NCI-H2029 treated with DMSO at 0.1 percent for 48 hours (cell line): ENCODE measurements at regions not wholly inside any gene's neighbourhood (a gene's known extent, or its start where the extent isn't known, plus 50 kb on each side); places are given as distances from the start of the nearest gene placed in this dataset.
"Not testable (repeated sequence)": the region's sequence is repeated elsewhere in the genome, so short reads cannot be mapped to it uniquely, and the experiment has no call there.

ENCODE experiments used
- DNase-seq: peaks from one replicate; lab custom pipeline; 2025; lab: John Stamatoyannopoulos, UW

DNA sequence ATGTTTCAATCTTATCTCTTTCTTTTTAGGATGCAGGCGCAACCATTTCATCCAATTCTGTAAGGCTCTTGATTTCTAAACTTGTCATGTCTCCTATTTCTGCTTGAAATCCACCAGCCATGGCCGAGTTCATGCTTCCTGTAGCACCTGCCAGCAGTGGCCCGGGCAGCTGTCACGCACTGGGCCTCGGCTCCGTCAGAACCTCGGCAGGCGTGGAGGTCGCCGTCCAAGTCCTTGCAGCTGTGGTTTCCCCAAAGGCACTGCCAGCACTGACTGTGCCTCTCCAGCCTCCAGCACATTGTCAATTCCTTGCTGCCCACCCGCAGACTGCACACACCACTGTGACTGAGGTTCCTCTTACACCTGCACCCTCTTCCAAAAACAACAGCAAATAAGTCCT is 188.7 kb upstream of the SALL3 start:
- no peak for DNase-seq

- DNase-seq, result no peak
Measured at GRCh38 chr18:78792094-78792493, 187.5 kb upstream of the SALL3 start.

DNA sequence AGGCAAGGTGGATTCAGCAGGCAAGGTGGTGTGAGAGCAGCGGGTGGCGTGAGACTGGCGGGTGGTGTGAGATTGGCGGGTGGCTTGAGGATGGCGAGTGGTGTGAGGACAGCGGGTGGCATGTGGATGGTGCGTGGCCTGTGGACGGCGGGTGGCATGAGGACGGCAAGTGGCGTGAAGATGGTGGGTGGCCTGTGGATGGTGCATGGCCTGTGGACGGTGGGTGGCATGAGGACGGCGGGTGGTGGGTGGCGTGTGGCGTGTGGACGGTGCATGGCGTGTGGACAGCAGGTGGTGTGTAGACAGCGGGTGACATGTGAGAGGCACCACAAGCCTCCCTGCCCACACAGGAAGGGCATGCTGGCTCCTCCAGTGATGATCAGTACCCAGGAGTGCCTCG is 186.9 kb upstream of the SALL3 start:
- no peak for DNase-seq

DNA sequence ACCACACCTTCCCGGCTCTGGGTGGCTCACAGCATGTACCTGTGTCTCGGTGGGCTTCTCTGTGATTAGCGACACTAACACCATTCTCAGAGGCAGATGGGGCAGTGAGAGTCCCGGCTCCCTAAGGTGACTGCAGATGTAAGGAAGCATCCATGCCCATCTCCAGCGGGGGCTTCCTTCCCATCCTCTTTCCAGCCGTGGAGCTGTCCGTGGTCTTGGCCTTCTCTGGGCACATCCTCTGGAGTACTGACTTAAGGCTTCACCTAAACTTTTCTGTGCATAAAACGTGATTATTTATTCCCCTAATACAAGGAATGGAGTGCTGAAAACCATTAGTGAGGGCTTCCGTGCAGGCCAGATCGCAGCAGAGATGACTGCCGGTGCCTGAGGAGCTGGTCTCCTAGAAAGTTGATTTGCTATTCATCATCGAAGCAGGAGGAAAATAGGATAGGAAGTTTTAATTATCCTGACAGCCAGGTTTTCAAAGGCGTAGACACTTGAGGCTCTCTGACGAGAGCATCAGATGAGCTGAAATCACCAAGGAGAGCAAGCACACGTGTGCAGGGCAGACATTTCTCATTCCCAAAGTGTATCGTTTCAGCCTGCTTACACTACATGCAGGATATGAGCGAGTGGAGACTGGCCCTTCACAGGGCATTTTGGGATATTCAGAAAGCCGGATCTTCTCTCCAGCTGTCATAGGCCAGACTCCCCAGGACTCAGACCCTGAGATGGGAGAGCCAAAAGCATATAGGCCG is 186.1 kb upstream of the SALL3 start:
- no peak for DNase-seq

DNA sequence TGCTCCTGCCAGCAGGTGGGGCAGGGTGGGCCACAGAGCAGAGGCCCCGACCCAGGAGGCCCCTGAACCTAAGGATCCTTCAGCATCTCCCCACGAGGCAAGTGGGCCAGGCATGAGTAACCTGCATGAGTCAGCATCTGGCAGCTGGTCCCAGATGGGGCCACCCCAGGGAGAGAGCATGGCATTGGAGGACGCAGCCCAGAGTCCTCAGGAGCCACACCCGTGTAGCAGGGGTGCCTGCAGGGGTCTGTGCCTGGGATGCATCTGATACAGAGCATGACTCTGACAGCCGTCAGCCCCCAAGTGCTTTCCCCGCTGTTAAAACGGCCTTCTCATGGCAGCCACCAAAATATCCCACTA is 185.6 kb upstream of the SALL3 start:
- no peak for DNase-seq

DNA sequence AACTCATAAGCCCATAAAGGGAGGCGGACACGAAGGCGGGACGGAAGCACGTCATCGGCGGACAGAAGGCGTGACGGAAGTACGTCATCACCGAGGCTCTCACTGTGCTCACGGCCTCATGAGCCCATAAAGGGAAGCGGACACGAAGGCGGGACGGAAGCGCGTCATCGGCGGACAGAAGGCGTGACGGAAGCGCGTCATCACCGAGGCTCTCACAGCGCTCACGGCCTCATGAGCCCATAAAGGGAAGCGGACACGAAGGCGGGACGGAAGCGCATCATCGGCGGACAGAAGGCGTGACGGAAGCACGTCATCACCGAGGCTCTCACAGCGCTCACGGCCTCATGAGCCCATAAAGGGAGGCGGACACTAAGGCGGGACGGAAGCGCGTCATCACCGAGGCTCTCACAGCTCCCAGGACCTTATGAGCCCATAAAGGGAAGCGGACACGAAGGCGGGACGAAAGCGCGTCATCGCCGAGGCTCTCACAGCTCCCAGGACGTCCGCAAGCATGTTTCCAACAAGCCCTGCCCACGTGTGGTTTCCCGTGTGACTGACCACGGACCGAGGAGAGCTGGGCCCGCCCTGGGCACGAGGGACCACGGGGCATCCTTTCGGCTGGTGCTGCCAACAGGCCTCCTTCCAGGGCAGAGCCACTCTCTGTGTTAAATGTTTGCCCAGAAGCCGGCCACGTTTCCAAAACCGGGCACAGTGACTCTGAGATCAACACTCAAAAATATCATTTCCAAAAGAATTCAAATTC is 182.7 kb upstream of the SALL3 start:
- DNase-seq, result no peak

DNA sequence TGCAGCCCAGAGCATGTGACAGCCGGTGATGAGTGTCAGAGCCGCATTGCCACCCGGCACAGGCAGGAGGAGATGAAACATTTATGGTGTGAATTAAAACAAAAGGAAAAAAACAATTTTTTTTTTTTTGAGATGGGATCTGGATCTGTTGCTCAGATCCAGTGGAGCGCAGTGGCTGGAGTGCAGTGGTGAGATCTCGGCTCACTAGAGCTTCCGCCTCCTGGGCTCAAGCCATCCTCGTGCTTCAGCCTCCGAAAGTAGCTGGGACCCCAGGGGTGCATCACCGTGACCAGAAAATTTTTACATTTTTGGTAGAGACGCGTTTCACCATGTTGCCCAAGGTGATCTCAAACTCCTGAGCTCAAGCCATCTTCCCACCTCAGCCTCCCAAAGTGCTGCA is 182.1 kb upstream of the SALL3 start:
- no peak for DNase-seq

- no peak for DNase-seq
Measured at GRCh38 chr18:78798402-78799175, 181.0 kb upstream of the SALL3 start.

GRCh38 chr18:78799382-78800089 is 180.1 kb upstream of the SALL3 start:
- DNase-seq, result no peak

GRCh38 chr18:78800102-78800851 is 179.3 kb upstream of the SALL3 start:
- DNase-seq, result not testable (repeated sequence)

- no peak for DNase-seq
Measured at GRCh38 chr18:78801011-78801410, 178.6 kb upstream of the SALL3 start.

DNA sequence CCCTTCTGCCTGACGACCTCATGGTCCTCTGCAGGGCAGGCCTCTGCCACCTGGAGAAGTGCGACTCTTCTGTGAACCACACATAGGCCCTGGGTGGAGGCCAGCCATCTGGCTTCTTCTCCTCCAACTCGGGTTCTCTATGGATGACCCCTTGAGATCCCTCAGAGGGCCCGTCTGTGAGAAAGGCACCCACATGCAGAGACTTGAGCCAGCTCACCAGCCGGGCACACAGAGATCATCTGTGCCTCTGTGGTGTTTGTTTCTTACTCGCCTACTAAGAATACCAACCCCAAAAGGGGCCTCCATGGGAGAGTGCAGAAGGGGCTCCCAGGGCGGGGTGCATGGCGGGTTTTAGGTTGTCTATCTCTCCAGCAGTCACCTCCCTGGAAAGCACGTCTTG is 176.5 kb upstream of the SALL3 start:
- no peak for DNase-seq

- no peak for DNase-seq
Measured at GRCh38 chr18:78804206-78805030, 175.2 kb upstream of the SALL3 start.

DNA sequence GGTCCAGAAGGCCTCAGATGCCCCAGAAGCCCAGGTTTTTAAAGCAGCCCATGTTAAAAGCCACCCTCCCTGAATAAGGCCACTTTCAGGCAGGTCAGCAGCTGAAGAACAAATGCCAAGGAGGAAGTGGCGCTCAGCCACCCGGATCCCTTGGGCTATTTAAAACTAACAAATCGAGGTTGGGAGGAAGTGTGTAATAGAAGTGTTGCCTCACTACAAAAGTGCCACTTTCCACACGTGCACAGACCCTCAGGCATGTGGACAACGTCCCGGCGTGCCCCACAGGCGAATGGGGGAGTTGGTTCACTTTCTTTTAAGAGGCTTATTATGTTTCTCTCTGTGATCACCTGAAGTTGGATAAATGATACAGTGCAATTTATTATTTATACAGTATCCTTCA is 173.8 kb upstream of the SALL3 start:
- no peak for DNase-seq

- DNase-seq, result no peak
Measured at GRCh38 chr18:78807668-78808067, 171.9 kb upstream of the SALL3 start.

- no peak for DNase-seq
Measured at GRCh38 chr18:78809845-78810244, 169.8 kb upstream of the SALL3 start.

GRCh38 chr18:78810706-78811105 is 168.9 kb upstream of the SALL3 start:
- DNase-seq, result no peak

DNA sequence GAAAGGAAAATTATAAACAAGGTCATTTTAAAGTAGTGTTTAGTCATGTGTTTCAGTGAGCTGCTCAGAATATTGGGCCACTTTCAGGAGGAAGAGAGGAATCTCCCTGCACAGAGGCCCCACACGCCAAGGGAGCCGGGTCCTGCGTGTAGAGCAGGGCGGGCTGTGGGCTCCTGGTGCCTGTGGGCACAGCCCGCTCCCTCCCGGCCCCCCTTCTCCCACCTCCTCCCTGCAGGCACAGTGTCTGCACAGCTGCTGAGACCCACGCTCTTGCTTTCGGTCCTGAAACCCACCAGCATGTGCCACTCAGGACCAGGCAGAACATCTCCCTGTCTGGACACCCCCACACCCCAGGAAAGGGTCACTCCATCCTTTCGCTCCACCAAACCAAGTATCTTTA is 167.6 kb upstream of the SALL3 start:
- DNase-seq, result no peak

DNA sequence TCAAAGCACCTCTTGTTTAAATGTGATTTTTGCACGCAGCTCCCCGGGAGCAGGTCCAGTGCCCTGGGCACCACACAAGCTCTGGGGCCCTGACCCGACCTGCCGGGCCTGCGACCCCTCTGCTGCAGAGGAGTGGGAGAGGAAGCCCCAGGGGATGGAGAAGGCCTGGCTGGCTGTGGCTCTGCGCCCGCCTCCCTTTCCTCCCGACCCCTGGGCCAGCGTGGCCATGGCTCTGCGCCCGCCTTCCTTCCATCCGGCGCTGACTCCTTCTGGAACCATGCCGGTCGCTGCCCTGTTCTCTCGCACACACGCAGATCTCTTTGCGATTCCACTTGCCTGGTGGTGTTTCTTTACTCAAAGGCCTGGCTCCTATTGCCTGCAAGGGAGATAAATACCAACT is 166.5 kb upstream of the SALL3 start:
- DNase-seq, result no peak

GRCh38 chr18:78813936-78814710 is 165.5 kb upstream of the SALL3 start:
- no peak for DNase-seq
